ENCODE measurements at regions not wholly inside any gene's neighbourhood (a gene's known extent, or its start where the extent isn't known, plus 50 kb on each side); places are given as distances from the start of the nearest gene placed in this dataset.
A peak's percentile ranks its signal among the peaks of the same experiment; 100 is the strongest.

- Histone ChIP-seq H3K9me3 (no peaks in the 10 kb centered on the region), H3K27ac (no peak overlapping the region), H3K27me3 (replicated peaks; ENCODE audit: insufficient read depth) (no peaks in the 10 kb centered on the region), H3K4me3 (no peak overlapping the region), H3K36me3 (no peaks in the 10 kb centered on the region), H3K4me1 (replicated peaks) (no peaks in the 10 kb centered on the region)
- 50% methylated on average over 2 of the region's 2 CpGs for WGBS
- TF ChIP-seq POLR2A (IDR thresholded peaks at IDR 0.05) (no peak), POLR2AphosphoS5 (IDR thresholded peaks at IDR 0.05) (peak; percentile 38)
- intact Hi-C loops (cut with DNase I): no loop called here
- no peak for DNase-seq (ENCODE audit: low spot score)
These were observed 2100.7 kb downstream of the TP53TG3F start for GRCh38 chr16:35559911-35560636.

GRCh38 chr16:35560637-35560984, 2101.2 kb downstream of the TP53TG3F start:
- intact Hi-C loops (cut with DNase I): no loop called here
- 72% methylated on average over 6 of the region's 6 CpGs for WGBS
- no peaks in the 10 kb centered on the region for H3K36me3 ChIP-seq

GRCh38 chr16:35561346-35561745, 2101.9 kb downstream of the TP53TG3F start:
- no peaks in the 10 kb centered on the region for H3K4me1 ChIP-seq (replicated peaks)
- H3K4me3 ChIP-seq: no peak overlapping the region
- no peak overlapping the region for H3K27ac ChIP-seq
- no peaks in the 10 kb centered on the region for H3K27me3 ChIP-seq (replicated peaks; ENCODE audit: insufficient read depth)
- no peaks in the 10 kb centered on the region for H3K36me3 ChIP-seq
- intact Hi-C loops (cut with DNase I): no loop called here
- H3K9me3 ChIP-seq: no peaks in the 10 kb centered on the region
- no peak for TF ChIP-seq POLR2AphosphoS5 (IDR thresholded peaks at IDR 0.05)
- TF ChIP-seq CTCF (IDR thresholded peaks at IDR 0.05): no peak
- no peak for TF ChIP-seq POLR2A (IDR thresholded peaks at IDR 0.05)
- DNase-seq (ENCODE audit: low spot score): no peak

More at GRCh38 chr16:35560637-35560984, 2101.2 kb downstream of the TP53TG3F start:
- Histone ChIP-seq H3K9me3 (no peaks in the 10 kb centered on the region), H3K27me3 (replicated peaks; ENCODE audit: insufficient read depth) (no peaks in the 10 kb centered on the region), H3K4me1 (replicated peaks) (no peaks in the 10 kb centered on the region), H3K4me3 (no peak overlapping the region), H3K27ac (no peak overlapping the region)
- no peak for DNase-seq (ENCODE audit: low spot score)
- TF ChIP-seq CTCF (IDR thresholded peaks at IDR 0.05): no peak
- no peak for TF ChIP-seq POLR2A (IDR thresholded peaks at IDR 0.05)
- no peak for TF ChIP-seq POLR2AphosphoS5 (IDR thresholded peaks at IDR 0.05)

GRCh38 chr16:35562471-35562870, 2103.1 kb downstream of the TP53TG3F start:
- Histone ChIP-seq H3K36me3 (no peaks in the 10 kb centered on the region), H3K4me1 (replicated peaks) (no peaks in the 10 kb centered on the region), H3K4me3 (no peak overlapping the region), H3K27ac (no peak overlapping the region), H3K9me3 (no peaks in the 10 kb centered on the region), H3K27me3 (replicated peaks; ENCODE audit: insufficient read depth) (no peaks in the 10 kb centered on the region)
- DNase-seq (ENCODE audit: low spot score): no peak
- intact Hi-C loops (cut with DNase I): no loop called here
- TF ChIP-seq POLR2A (IDR thresholded peaks at IDR 0.05) (no peak), POLR2AphosphoS5 (IDR thresholded peaks at IDR 0.05) (no peak), CTCF (IDR thresholded peaks at IDR 0.05) (no peak)
- 32% methylated on average over 1 of the region's 1 CpG for WGBS

GRCh38 chr16:35562919-35563318, 2103.5 kb downstream of the TP53TG3F start:
- H3K27me3 ChIP-seq (replicated peaks; ENCODE audit: insufficient read depth): no peaks in the 10 kb centered on the region
- no peak for TF ChIP-seq POLR2A (IDR thresholded peaks at IDR 0.05)
- no peak for TF ChIP-seq POLR2AphosphoS5 (IDR thresholded peaks at IDR 0.05)
- TF ChIP-seq CTCF (IDR thresholded peaks at IDR 0.05): no peak
- no peaks in the 10 kb centered on the region for H3K4me1 ChIP-seq (replicated peaks)
- WGBS: 67% methylated on average over 1 of the region's 1 CpG
- intact Hi-C loops (cut with DNase I): no loop called here
- no peak overlapping the region for H3K27ac ChIP-seq
- no peaks in the 10 kb centered on the region for H3K36me3 ChIP-seq
- H3K9me3 ChIP-seq: no peaks in the 10 kb centered on the region
- DNase-seq (ENCODE audit: low spot score): no peak
- no peak overlapping the region for H3K4me3 ChIP-seq

All from prostate gland (tissue), 2 donors.